A673 (cell line): ENCODE measurements at regions not wholly inside any gene's neighbourhood (a gene's known extent, or its start where the extent isn't known, plus 50 kb on each side); places are given as distances from the start of the nearest gene placed in this dataset.

Experiments used
- EZH2 ChIP-seq: fragments of 200-600 bp; sonication (generic); IDR thresholded peaks from 2 replicates; pipeline ENCODE4 v1.6.1; 2017; ENCODE audit warnings: borderline replicate concordance, low read depth, mild to moderate bottlenecking, mixed read lengths, antibody characterized with exemption, low read length; ENCODE audit not compliant: poor library complexity, severe bottlenecking
- TF ChIP-seq, protein P1 (sequence below): fragments of 300-800, 200-600 bp; sonication (generic); conservative IDR thresholded peaks from 2 replicates; pipeline ENCODE4 v1.5.1; 2017; ENCODE audit warnings: low read depth, mild to moderate bottlenecking, antibody characterized with exemption, low read length, moderate library complexity, mixed read lengths

DNA sequence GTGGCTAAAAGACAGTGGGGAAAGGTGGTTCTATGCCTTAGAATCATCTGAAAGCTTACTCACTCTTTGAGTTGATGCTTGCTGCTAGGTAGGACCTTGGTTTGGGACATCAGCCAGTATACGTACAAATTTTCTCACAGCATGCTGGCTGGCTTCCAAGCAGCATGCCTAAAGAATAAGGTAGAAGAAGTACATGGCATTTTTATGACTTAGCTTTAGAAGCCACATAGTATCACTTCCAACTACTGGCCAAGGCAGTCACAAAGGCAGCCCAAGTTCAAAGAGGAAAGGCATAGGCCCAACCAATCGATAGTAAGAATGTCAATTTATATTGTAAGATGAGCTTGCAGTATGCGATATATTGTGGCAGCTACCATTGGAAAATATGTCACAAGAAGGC, 284.2 kb upstream of the CAND1 start:
- TF ChIP-seq, protein P1, sequence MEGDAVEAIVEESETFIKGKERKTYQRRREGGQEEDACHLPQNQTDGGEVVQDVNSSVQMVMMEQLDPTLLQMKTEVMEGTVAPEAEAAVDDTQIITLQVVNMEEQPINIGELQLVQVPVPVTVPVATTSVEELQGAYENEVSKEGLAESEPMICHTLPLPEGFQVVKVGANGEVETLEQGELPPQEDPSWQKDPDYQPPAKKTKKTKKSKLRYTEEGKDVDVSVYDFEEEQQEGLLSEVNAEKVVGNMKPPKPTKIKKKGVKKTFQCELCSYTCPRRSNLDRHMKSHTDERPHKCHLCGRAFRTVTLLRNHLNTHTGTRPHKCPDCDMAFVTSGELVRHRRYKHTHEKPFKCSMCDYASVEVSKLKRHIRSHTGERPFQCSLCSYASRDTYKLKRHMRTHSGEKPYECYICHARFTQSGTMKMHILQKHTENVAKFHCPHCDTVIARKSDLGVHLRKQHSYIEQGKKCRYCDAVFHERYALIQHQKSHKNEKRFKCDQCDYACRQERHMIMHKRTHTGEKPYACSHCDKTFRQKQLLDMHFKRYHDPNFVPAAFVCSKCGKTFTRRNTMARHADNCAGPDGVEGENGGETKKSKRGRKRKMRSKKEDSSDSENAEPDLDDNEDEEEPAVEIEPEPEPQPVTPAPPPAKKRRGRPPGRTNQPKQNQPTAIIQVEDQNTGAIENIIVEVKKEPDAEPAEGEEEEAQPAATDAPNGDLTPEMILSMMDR = no peak
- TF ChIP-seq EZH2 = no peak
